Retinal pigment epithelial cell (primary cell): ENCODE measurements at regions not wholly inside any gene's neighbourhood (a gene's known extent, or its start where the extent isn't known, plus 50 kb on each side); places are given as distances from the start of the nearest gene placed in this dataset.
"Not testable (repeated sequence)": the region's sequence is repeated elsewhere in the genome, so short reads cannot be mapped to it uniquely, and the experiment has no call there.

Experiments used
- DNase-seq: peaks from one replicate; pipeline ENCODE4 v3.0.0-alpha.2; 2010; ENCODE audit warnings: low read depth
- H3K4me3 ChIP-seq: 2 replicates; pipeline ENCODE4 v1.5.1; 2011; ENCODE audit warnings: mild to moderate bottlenecking, low read length, control low read depth, moderate library complexity
- CTCF ChIP-seq: conservative IDR thresholded peaks from 2 replicates; pipeline ENCODE4 v1.5.1; 2011; ENCODE audit warnings: low read depth, low read length, control low read depth, inconsistent platforms

DNA sequence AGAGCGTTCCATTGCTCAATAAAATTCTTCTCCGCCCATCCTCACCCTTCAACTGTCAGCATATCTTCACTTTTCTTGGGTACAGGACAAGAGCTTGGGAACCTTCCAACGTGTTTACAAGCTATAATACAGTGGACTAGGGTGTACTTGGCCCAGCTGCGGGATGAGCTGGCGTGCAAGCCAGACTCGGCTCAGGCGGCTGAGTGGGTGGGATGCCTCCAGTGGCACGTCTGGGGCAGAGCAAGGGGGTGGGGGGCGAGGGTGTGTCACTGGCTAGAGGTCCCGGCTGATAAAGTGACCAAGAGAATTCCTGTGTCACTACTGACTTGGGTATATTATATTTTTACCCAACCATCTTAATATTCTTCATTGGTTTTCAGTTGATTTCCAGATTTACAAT, 179.7 kb downstream of the EVA1A start:
- no peak for TF ChIP-seq CTCF
- no peak overlapping the region for H3K4me3 ChIP-seq
- no peak for DNase-seq

GRCh38 chr2:75379476-75380210, 180.3 kb upstream of the TACR1 start:
- DNase-seq, result no peak
- no peak for TF ChIP-seq CTCF
- no peak overlapping the region for H3K4me3 ChIP-seq

DNA sequence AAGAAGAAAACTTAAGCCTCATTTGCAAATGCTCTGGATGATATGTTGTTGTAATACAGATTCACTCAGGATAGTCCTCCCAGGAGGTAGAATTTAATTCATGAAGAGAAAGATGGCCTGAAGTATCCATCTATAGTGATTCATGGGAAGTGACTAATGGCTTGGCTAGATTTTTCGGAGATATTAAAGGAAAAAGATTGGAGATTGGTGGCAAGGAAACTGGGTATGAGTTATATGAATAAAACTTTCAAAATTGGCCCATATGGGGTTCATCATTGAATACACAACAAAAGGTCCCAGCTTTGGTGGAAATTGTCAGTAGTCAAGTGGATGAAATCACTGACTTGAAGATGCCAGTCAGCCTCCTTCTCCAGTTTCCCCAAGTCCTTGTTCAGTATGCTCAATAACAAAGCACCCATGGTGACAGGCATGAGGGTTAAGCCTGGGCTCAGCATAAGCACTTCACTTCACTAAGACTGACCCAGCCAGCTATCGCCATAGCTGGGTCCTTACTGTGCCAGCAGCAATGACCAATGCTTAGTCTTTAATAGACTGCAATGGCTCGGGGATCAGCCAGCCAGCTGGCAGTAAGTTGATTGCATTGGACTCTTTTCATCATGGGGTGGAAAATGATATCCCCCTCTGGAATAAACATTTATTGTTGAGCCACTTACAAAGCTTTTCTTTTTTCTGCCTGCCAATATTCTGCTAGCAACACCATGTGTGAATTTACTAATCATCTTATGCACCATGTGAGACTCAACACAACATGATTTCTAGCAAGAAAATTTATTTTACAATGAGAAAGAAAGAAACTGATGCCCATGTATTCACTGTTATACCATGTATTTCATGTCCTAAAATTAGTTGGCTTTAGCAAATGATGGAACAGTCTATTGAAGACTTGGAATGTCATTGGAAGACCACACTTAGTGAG, 176.6 kb upstream of the TACR1 start:
- TF ChIP-seq CTCF, result no peak
- DNase-seq, result peak; percentile 2
- H3K4me3 ChIP-seq, result no peak overlapping the region

DNA sequence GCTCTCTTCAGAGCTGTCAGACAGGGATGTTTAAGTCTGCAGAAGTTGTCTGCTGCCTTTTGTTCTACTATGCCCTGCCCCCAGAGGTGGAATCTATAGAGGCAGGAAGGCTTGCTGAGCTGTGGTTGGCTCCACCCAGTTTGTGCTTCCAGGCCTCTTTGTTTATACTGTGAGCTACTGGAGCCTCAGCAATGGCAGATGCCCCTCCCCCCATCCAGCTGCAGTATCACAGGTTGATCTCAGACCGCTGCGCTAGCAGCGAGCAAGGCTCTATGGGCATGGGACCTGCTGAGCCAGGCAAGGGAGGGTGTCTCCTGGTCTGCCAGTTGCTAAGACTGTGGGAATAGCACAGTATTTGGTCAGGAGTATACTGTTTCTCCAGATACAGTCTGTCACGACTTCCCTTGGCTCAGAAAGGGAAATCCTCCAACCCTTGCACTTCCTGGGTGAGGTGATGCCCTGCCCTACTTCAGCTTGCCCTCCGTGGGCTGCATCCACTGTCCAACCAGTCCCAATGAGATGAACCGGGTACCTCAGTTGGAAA, 175.2 kb upstream of the TACR1 start:
- not testable (repeated sequence) for H3K4me3 ChIP-seq, DNase-seq

DNA sequence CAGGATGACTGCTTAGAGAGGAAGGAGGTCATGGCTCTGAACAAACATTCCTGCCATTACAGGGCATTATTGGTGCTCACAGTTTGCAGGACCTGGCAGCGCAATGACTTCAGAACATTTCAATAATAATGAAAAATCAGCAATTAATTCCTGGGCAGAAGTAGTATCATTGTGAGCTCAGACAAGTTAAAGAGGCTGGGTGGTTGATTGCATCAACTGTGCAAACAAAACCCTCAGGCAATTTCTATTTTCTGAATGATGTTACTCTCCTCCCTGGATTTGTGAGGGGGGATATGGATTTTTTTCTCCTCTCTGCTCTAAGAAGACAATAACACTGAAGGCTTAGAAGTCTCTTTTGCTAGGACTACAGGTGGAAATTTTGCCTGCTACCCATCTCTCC, 168.1 kb upstream of the TACR1 start:
- H3K4me3 ChIP-seq, result no peak overlapping the region
- DNase-seq, result no peak
- no peak for TF ChIP-seq CTCF

DNA sequence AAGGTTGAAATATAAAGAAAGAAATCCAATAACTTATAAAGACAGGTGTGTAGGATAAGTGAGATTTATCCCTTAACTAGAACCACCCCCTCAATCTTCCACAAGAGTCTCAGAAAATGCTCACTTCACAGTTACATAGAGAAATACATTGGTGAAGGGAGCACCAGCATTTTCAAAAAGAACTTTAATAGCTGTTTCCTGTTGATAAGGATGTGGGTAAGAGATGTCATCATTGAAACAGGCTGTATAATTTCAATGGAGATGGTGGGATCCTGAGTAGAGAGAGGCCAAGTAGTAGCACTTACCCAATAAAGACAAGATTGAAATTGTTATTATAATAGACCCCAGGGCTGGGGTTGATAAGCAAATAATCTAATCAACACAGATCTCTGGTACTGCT, 162.2 kb upstream of the TACR1 start:
- DNase-seq, result no peak
- no peak for TF ChIP-seq CTCF
- H3K4me3 ChIP-seq, result no peak overlapping the region

GRCh38 chr2:75360945-75361344, 161.6 kb upstream of the TACR1 start:
- no peak overlapping the region for H3K4me3 ChIP-seq
- TF ChIP-seq CTCF, result no peak

More at GRCh38 chr2:75360945-75361344, 161.6 kb upstream of the TACR1 start:
- DNase-seq, result no peak
